Endothelial cell of umbilical vein (primary cell): ENCODE measurements at regions not wholly inside any gene's neighbourhood (a gene's known extent, or its start where the extent isn't known, plus 50 kb on each side); places are given as distances from the start of the nearest gene placed in this dataset.

Experiments used
- BruUV-seq: library from RNA; stranded (reverse); fragments of 400-500 nt; replicated peaks from 2 replicates; lab custom pipeline; 2021; lab: Mats Ljungman, UMichigan
- CTCF ChIA-PET: fragments of 300-600, 350-600 bp; sonication (Branson Sonifier 250); formaldehyde crosslinking; loops from one replicate; lab custom pipeline; 2021; ENCODE audit warnings: antibody characterized with exemption, inconsistent platforms; lab: Charles Lee
- POLR2A ChIA-PET: fragments of 300-600, 350-600 bp; sonication (Branson Sonifier 250); formaldehyde crosslinking; loops from one replicate; lab custom pipeline; 2021; ENCODE audit warnings: antibody characterized with exemption, inconsistent platforms; lab: Charles Lee
- DNase-seq: peaks from one replicate; pipeline ENCODE4 v3.0.0-alpha.2; 2011; ENCODE audit warnings: low read depth, low spot score
- FAIRE-seq: peaks from 2 replicates; lab custom pipeline; 2011; peaks lifted over from hg19 to GRCh38; lab: Jason Lieb, UNC
- H2AFZ ChIP-seq: 2 replicates; pipeline ENCODE4 v1.6.0; 2012; ENCODE audit warnings: low read depth, low read length, control low read depth, inconsistent platforms
- H3K27ac ChIP-seq: 2 replicates; pipeline ENCODE4 v1.5.1; 2011; ENCODE audit warnings: low read depth, mild to moderate bottlenecking, control low read depth, low read length, moderate library complexity; ENCODE audit not compliant: insufficient read depth
- H3K27me3 ChIP-seq, 2 experiments: 2 replicates each; pipeline versions ENCODE4 v1.6.0 to v1.6.1; 2011; ENCODE audit warnings: low read length in 2 of 2, mixed read lengths in 1 of 2; ENCODE audit not compliant: control insufficient read depth in 2 of 2, insufficient read depth in 2 of 2
- H3K36me3 ChIP-seq, 2 experiments: 2 replicates in 1 of 2; 3 replicates in 1 of 2; pipeline ENCODE4 v1.5.1; 2011; ENCODE audit warnings: low read length in 2 of 2, mild to moderate bottlenecking in 1 of 2, moderate library complexity in 1 of 2; ENCODE audit not compliant: control insufficient read depth in 2 of 2, insufficient read depth in 2 of 2; ENCODE audit errors: extremely low read depth in 1 of 2
- H3K4me1 ChIP-seq: 3 replicates; pipeline ENCODE4 v1.5.1; 2011; ENCODE audit warnings: mild to moderate bottlenecking, low read length; ENCODE audit not compliant: control insufficient read depth, insufficient read depth; ENCODE audit errors: extremely low read depth
- H3K4me2 ChIP-seq: 2 replicates; pipeline ENCODE4 v1.6.1; 2011; ENCODE audit warnings: low read length, control low read depth, mixed read lengths; ENCODE audit not compliant: insufficient read depth
- H3K4me3 ChIP-seq, 3 experiments: fragments of 200-600 bp in 1 of 3; sonication (generic), shearing (Covaris generic) in 1 of 3; replicated peaks in 1 of 3; 2 replicates each; pipeline ENCODE4 v1.5.1; 2011 to 2016; ENCODE audit warnings: control low read depth in 3 of 3, low read length in 3 of 3, mild to moderate bottlenecking in 2 of 3, inconsistent platforms in 1 of 3, low read depth in 1 of 3, moderate library complexity in 1 of 3; ENCODE audit not compliant: insufficient read depth in 1 of 3
- H3K79me2 ChIP-seq: 2 replicates; pipeline ENCODE4 v1.6.0; 2012; ENCODE audit warnings: low read length, inconsistent platforms; ENCODE audit not compliant: control insufficient read depth, insufficient read depth
- H3K9ac ChIP-seq: replicated peaks from 2 replicates; pipeline ENCODE3; 2011; ENCODE audit warnings: low read length, control low read depth; ENCODE audit not compliant: insufficient read depth; ENCODE audit errors: extremely low read depth
- H3K9me1 ChIP-seq: replicated peaks from 3 replicates; pipeline ENCODE4 v1.6.0; 2011; ENCODE audit warnings: mild to moderate bottlenecking, low read length; ENCODE audit not compliant: control insufficient read depth, insufficient read depth; ENCODE audit errors: extremely low read depth
- H3K9me3 ChIP-seq: replicated peaks from 2 replicates; pipeline ENCODE4 v1.5.1; 2012; ENCODE audit warnings: low read length, inconsistent platforms; ENCODE audit not compliant: control insufficient read depth, insufficient read depth
- H4K20me1 ChIP-seq: replicated peaks from 2 replicates; pipeline ENCODE3; 2011; ENCODE audit warnings: mild to moderate bottlenecking, low read length; ENCODE audit not compliant: control insufficient read depth, insufficient read depth; ENCODE audit errors: extremely low read depth
- EZH2 ChIP-seq: IDR thresholded peaks from 2 replicates; pipeline ENCODE4 v1.6.1; 2012; ENCODE audit warnings: borderline replicate concordance, low read depth, mild to moderate bottlenecking, moderate library complexity, low read length, inconsistent platforms; ENCODE audit not compliant: severe bottlenecking
- FOS ChIP-seq: IDR thresholded peaks from 2 replicates; pipeline ENCODE4 v1.6.1; 2011; ENCODE audit warnings: mild to moderate bottlenecking, low read length, moderate library complexity, borderline replicate concordance; ENCODE audit not compliant: insufficient read depth
- GATA2 ChIP-seq: IDR thresholded peaks from 2 replicates; pipeline ENCODE4 v1.7.0; 2011; ENCODE audit warnings: low read depth, mild to moderate bottlenecking, moderate library complexity, mixed read lengths, low read length; ENCODE audit not compliant: insufficient read length, insufficient read depth
- JUN ChIP-seq: IDR thresholded peaks from 2 replicates; pipeline ENCODE4 v1.6.1; 2011; ENCODE audit warnings: borderline replicate concordance, low read depth; ENCODE audit not compliant: insufficient read length, insufficient read depth
- MAX ChIP-seq: IDR thresholded peaks from 2 replicates; pipeline ENCODE4 v1.6.1; 2011; ENCODE audit not compliant: insufficient read depth, insufficient read length
- MYC ChIP-seq: IDR thresholded peaks from one replicate; pipeline ENCODE4 v1.6.1; 2011; ENCODE audit warnings: mild to moderate bottlenecking, low read depth, low read length
- POLR2A ChIP-seq: IDR thresholded peaks from 2 replicates; pipeline ENCODE4 v1.6.1; 2012; ENCODE audit warnings: low read depth, mild to moderate bottlenecking, control low read depth, low read length
- POLR2AphosphoS5 ChIP-seq: IDR thresholded peaks from 2 replicates; pipeline ENCODE4 v1.6.1; 2012; ENCODE audit warnings: low read depth, mild to moderate bottlenecking, control low read depth, low read length, moderate library complexity; ENCODE audit not compliant: insufficient read depth
- dilution Hi-C: fragments of 300-500 bp; cut with MboI; formaldehyde crosslinking; loops from one replicate; pipeline ENCODE4 v1.15.0; 2019; ENCODE audit warnings: low sequenced_read_pairs; ENCODE audit not compliant: extremely low pct_ligation_motif_present
- intact Hi-C: fragments of 100-400 bp; cut with micrococcal nuclease; formaldehyde crosslinking; loops from one replicate; pipeline ENCODE4 v1.10.0; 2022
- TF ChIP-seq, protein P1 (sequence below), 2 donors: IDR thresholded peaks; 1 replicate in 1 of 2; 2 replicates in 1 of 2; pipeline ENCODE4 v1.5.1; 2011; ENCODE audit warnings: low read length in 2 of 2, mild to moderate bottlenecking in 2 of 2, moderate library complexity in 2 of 2, control low read depth in 1 of 2, inconsistent platforms in 1 of 2, low read depth in 1 of 2; ENCODE audit not compliant: insufficient read depth in 1 of 2; ENCODE audit errors: extremely low read depth in 1 of 2

DNA sequence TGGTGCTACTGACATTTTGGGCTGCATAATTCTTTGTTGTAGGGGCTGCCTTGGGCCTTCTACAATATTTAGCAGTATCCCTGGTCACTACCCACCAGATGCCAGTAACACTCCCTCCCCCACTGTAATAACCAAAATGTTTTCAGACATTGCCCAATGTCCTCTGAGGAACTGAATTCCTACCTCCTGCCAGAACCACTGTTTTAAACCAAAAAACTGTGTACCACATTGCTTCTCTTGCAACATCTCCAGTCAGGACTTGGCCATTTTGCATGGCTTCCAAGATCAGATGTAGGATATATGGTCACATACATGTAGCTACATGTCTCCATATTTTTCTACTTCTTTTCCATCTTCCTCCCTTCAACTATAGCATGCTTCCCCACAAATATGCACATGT lies 97.4 kb upstream of the IFNGR1 start:
- H3K36me3 ChIP-seq, result no peaks in the 10 kb centered on the region
- dilution Hi-C loops, result no loop called here
- no peak for FAIRE-seq
- no peaks in the 10 kb centered on the region for H3K79me2 ChIP-seq
- H3K4me1 ChIP-seq, result no peaks in the 10 kb centered on the region
- H2AFZ ChIP-seq, result no peak overlapping the region
- H3K9me1 ChIP-seq, result no peaks in the 10 kb centered on the region
- H3K9me3 ChIP-seq, result no peaks in the 10 kb centered on the region
- no peaks in the 10 kb centered on the region for H4K20me1 ChIP-seq
- intact Hi-C loops, result no loop called here
- H3K9ac ChIP-seq, result no peak overlapping the region
- BruUV-seq, result no TSS peak
- TF ChIP-seq, protein P1, sequence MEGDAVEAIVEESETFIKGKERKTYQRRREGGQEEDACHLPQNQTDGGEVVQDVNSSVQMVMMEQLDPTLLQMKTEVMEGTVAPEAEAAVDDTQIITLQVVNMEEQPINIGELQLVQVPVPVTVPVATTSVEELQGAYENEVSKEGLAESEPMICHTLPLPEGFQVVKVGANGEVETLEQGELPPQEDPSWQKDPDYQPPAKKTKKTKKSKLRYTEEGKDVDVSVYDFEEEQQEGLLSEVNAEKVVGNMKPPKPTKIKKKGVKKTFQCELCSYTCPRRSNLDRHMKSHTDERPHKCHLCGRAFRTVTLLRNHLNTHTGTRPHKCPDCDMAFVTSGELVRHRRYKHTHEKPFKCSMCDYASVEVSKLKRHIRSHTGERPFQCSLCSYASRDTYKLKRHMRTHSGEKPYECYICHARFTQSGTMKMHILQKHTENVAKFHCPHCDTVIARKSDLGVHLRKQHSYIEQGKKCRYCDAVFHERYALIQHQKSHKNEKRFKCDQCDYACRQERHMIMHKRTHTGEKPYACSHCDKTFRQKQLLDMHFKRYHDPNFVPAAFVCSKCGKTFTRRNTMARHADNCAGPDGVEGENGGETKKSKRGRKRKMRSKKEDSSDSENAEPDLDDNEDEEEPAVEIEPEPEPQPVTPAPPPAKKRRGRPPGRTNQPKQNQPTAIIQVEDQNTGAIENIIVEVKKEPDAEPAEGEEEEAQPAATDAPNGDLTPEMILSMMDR (IDR thresholded peaks at IDR 0.05; ENCODE audit: extremely low read depth in 1 of 2, insufficient read depth in 1 of 2, low read depth in 1 of 2, low read length in 2 of 2), result no peak
- TF ChIP-seq POLR2AphosphoS5 (no peak), MAX (no peak), GATA2 (no peak), MYC (no peak), FOS (no peak), POLR2A (no peak), EZH2 (no peak), JUN (no peak)
- CTCF ChIA-PET, result interaction anchor here (4.0 kb wide), 1 partner anchor 220 kb away, joined by 141 read pairs; no protein-coding TSS in a partner anchor
- H3K4me3 ChIP-seq, result no peak overlapping the region
- H3K4me2 ChIP-seq, result no peak overlapping the region
- POLR2A ChIA-PET, result no interaction called here
- peaks cover 0 to 12% of the 10 kb centered on the region in 2 experiments for H3K27me3 ChIP-seq
- DNase-seq, result no peak
- H3K27ac ChIP-seq, result no peak overlapping the region
